OCI-M1 (cell line): ENCODE measurements at regions not wholly inside any gene's neighbourhood (a gene's known extent, or its start where the extent isn't known, plus 50 kb on each side); places are given as distances from the start of the nearest gene placed in this dataset.
A peak's percentile ranks its signal among the peaks of the same experiment; 100 is the strongest.

Source experiments
- DNase-seq: peaks from one replicate; lab custom pipeline; 2025; lab: John Stamatoyannopoulos, UW

DNA sequence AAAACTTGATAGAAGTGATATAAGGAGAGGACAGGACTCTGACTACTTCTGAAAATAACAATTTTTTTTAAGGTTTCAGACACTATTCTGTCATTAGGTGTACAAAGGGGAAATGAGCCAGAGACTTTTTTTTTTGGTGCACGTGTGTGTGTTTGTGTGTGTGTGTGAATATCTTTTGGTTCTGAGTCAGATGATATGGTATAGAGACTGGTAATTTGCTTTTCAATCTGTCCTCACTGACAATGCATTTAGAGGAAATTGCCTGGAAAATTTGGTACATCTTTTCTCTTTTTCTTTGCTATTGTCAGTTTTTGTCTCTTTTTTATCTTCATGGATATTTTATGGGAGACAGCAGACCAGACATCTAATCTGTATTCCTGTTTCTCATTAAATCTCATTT lies 59.3 kb downstream of the DDIT4L start:
- no peak for DNase-seq

DNA sequence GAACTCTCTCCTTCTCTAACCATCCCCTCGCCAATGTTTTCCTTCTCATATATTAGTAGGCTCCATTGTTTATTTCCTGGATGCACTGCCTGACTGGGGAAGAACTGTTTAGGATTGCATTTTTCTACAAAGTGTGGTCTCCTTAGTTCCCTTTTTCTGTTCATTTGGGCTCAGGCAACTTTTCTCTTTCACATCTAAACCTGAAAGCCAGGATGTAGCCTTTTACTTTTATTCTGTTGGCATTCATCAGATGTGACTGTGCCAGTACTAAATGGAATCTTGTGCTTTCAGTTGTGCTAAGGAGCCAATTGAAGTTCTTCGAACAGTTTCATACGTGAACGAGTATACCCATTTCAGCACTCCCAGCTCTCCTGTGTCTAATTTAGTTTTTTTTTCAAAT lies 59.8 kb downstream of the DDIT4L start:
- no peak for DNase-seq

DNA sequence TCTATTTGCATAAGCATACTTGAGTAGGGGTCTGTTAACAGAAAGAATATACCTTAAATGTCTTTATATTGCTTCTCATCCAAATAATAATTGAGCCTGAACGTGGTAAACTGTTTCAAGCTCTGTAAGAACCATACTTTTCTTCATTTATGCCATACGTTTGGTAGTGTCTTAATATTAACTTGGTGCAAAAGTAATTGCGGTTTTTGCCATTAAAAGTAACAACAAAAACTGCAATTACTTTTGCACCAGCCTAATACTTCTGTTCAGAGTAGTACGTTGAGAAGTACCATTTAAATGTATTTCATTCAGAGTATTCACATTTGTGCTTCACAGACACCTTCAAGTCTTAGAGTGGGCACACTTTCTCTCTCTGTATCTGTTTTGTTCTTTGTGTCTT lies 60.5 kb downstream of the DDIT4L start:
- no peak for DNase-seq

DNA sequence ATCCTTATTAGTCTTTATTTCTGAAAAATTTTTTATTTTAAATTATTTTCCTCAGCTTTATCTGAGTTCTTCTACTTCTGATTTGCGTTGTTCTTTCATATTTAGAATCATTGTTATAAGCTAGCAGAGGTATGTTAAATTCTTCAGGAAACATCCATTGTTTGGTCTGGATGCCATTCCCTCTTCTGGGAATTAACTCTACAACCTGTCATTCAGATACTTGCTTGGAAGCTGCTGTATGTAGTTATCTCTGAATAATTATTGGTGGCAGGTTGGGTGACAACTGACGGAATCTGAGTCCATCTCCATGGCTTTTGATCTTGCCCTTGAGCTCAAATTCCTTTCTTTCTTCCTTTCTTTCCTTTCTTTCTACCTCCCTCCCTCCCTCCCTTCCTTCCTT lies 61.9 kb downstream of the DDIT4L start:
- DNase-seq: no peak

DNA sequence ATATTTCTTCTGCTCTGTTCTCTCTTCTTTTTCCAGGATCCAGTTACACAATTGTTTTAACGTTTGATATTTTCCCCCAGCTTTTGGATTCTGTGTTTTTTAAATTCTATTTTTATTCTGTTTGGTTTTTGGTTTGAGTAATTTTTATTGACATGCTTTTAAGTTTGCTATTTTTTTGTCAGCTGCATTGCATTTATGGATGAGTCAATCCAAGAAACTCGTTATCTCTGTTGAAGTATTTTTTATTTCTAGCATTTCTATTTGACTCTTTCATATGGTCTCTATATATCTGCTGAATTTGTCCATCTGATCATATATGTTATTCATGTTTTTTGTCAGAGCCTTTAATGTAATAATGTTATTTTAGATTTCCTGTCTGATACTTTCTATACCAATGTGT lies 65.6 kb downstream of the DDIT4L start:
- DNase-seq: no peak

DNA sequence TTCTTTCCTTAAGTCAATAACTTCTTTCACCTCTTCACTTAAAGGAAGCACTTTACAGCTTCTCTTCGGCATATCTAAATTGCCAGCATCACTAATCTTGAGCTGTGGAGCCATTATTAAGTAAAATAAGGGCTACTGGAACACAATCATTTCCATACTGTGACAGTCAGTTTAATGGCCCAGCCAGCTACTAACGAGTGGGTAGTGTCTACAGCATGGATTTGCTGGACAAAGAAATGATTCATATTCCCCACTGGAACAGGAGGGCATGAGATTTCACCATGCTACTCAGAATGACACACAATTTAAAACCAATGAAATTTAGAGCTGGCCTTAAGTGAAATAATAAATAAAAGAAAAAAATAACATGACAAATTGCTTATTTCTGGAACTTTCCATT lies 72.1 kb downstream of the DDIT4L start:
- no peak for DNase-seq

DNA sequence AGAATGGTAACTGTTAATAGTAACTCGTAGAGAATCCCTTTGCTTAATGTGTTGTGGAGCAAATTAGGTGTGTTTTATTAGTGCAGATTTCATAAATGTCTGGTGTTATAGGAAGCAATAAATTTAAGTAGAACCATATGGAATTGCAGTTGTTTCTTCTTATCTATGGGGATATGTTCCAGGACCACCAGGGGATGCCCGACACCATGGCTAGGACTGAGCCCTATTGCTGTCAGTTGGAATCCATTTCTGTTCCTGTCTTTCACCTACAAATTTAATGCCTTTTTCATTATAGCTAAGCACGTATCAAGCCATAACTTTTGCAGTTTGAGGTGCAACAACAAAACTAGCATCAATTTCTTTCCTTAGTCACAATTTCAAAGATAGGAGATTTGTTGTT lies 72.5 kb downstream of the DDIT4L start:
- no peak for DNase-seq

DNA sequence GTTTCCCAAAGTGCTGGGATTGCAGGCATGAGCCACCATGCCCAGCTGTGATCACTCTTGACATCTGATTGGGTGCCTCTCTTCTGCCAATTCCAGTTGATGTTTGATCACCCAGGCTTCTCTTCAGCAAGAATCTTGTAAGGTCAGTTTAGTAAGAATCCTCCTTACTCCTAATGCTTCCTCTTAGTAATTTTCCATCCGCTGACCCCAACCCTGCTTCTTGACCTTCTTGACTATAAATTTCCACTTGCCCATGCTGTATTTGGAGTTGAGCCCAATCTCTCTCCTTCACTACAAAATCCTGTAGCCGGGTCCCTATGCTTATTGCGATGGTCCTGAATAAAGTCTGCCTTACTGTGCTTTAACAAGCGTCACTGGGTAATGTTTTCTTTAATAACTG lies 75.4 kb downstream of the DDIT4L start:
- DNase-seq: no peak

DNA sequence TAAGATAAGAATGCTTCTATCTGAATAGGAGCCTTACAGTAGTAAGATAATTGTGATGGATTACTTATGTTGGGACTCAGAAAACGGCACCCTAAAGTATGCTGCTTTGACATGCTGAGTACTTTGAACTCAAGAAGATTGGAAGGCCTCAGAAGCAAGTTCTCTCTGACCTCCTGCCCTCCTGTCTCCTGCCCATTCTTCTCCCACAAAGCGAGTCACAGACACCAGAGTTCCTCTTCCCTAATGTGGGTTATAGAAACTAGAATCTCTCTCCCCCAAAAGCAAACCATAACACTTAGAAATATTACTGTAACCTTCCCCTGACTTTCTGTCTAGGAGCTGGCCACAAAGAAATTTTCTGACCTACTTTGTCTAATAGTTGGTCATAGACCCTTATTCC lies 76.5 kb downstream of the DDIT4L start:
- no peak for DNase-seq

DNA sequence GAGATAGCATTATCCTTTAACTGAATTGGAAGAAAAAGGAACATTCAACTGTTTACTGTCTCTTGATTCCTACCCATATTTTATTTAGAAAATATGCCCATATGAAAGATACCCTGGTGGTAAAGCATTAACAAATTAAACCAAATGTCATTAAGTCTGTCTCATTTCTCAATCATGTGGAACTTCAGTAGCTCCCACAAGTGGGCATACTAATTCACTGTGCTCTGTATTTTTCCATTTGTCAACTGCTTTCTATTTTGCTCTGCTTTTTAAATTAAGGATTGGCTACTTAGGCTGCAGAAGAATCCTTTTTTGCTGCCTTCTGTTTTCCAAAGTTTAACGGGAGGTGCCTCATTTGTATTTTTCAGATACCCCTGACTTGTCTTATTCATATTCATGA lies 77.2 kb downstream of the DDIT4L start:
- DNase-seq: no peak

DNA sequence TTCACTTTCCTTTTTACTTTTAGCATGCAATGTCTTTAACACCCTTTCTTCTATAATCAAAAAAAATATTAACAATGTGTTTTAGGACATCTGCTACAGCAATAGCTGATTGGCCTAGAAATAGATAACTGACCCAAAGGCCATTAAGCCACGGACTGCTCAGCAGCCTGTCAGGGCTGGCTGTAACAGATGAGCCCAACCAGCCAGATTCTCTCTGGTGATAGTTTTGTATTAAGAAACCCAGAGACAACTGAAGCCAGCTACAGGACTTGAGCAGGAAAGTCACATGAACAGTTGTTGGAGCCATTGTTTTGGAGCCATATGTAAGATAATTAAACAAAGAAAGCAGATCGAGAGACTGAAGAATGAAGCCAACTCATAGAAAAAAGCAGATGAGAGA lies 80.3 kb downstream of the DDIT4L start:
- DNase-seq: peak; percentile 39

DNA sequence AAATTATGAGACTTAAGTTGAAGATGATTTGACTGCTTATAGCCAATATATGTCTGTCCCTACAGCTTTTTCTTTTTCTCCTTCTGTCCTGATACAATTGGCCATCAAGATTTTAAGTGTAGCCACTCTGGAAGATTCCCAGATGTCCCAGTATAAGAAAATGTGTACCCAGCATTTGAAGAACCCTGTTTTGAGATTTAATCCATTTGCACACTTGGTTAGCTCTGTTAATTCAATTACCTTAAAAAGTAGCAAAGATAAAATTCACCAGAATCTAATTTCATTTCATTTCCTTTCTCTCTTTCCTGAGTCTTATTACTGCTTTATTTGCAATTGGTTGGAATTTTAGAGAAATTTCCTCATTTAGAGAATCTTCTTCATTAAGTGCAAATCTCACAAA lies 81.4 kb downstream of the DDIT4L start:
- DNase-seq: no peak

DNA sequence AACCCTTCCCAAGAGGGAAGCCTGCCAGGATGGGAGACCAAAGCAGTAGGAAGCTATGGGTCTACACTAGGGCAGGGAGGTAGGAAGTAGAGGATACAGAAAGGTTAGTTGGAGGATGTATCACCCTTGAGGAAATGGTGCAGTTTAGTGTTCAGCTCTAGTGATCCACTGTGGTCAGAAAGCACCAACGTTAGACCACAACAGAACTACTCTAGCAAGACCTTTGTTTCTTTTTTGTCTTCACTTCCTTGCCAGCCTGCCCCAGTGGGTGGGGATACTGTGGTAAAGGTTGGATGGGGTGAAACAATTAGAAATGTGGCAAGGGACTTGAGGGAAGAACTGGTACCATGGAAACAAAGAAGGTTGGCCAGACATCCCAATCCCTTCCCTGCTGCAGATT lies 83.3 kb downstream of the DDIT4L start:
- no peak for DNase-seq

DNA sequence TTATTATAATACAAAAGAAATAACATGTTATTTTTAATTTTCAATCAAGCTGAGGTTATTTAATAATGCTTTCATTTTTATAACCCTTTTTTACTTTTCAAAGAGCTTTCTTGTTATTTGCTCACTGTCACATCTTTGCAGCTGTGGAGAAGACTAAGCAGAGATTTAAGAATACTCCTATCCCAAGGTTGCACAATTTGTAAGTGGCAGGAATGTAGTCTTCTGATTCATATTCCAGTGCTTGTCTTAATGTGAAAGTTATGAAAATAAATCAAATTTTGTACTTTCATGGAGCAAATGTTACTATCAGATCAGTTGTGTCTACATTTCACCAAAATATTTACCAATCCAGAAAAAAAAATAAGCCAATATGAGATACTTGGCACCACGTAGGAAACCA lies 86.6 kb downstream of the DDIT4L start:
- no peak for DNase-seq

DNA sequence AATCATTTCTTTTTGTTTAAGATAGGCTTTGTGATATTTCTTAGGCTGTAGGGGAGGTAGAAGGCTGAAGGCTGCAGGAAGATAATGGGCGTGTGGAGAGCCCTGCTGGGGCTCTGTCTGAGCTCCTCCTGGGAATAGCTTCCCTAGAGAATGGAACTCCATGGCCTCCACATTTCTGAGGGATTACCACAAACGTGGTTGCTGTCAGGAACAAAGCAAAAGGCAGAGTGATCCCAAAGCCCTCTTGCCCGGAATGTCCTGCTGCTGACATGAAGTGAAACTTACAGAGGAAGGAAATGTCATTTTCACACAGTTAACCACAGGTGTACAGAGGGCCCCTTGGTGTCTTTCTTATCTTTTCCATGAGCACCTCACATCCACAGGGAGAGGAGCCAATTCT lies 89.3 kb downstream of the DDIT4L start:
- DNase-seq: no peak

DNA sequence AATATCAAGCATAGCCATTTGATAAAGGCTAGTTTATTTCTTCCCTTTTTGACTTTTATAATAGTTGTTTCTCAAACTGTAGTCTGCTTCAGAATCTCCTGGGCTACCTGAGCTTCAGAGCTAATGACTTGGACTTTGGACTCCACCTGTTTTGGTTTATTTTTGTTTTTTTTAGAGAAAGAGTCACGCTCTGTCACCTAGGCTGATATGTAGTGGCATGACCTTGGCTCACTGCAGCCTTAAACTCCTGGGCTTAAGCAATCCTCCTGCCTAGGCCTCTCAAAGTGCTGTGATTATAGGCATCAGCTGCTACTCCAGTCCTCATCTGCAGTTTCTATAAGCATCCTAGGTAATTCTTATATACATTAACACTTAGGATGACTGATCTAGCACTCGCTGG lies 90.5 kb downstream of the DDIT4L start:
- DNase-seq: no peak

DNA sequence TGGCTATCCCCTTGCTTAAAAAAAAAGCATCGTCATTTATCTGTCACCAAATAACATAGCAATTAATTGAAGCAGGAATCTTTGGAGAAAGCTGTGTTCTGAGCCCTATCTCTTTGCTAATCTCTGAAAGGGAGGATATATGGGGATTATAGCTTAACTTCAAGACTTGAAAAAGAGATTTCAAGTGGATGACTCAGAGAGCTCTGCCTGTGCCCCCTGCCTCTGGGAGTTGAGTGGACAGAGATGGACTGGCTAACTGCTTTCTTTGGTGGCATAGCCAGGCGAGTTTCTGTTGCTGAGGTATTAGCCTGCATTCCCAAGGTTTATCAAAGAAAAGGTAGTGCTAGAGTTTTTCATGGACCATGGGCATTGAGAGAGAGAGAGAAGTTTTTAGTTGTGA lies 91.6 kb downstream of the DDIT4L start:
- no peak for DNase-seq

DNA sequence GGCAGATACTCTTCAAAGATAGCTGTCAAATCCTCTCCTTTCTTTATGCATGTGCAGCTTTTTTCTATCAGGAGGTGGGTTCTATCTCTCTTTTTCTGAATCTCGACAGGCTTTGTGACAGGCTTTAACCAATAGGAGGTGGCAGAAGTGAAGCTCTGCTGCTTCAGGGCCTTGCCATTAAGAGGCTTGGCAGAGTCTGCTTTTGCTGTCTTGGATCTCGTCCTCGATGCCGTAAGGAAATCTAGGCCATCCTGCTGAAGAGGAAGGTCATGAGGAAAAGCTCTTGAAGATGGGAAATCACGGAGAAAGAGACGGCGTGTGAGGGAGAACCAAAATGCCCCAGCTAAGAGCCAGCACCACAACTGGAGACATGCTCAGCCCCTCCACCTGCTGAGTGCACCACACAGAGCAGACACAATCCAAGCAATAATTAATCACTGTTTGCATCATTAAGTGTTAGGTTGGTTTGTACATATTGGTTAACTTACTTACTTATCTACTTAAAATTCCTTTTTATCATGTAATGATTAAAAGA lies 92.2 kb downstream of the DDIT4L start:
- no peak for DNase-seq

DNA sequence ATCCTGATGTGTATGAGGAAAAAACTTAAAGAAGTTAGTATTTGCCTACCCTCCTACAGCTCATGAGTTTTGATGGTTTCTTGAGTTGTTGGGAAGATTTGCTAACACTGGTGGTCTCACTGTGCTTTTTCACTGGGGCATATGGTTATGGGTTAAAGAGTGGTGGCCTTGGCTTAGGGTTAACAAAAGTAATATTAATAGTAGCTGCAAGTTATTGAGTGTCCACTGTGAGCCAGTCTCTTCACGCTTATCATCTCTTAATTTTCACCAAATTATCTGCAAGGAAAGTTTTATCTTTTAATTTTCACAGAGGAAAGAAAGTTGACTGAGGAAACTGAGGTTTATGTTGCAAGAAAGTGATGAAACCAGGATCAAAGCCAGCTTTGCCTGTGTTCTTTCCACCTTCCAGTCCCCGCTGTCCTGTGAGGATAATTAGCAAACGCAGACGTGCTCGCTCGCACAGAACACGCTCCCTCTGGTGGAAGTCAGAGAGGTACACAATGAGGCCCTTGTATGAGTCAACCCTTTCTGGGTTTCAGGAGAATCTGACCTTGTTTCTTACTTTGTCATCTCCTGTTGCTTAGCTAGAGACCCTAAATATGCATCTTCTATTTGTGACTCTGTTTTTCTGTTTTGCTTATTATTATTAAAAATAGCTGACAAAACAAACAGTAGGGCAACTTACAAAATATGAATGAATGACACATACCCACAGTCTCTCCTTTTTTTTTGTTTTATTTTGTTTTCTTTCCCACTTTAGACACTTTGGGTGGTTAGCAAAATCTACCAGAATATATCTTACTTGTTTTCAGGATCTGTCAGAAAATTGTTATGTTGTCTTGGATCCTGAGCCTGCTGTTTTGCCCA lies 94.3 kb downstream of the DDIT4L start:
- DNase-seq: peak; percentile 60

DNA sequence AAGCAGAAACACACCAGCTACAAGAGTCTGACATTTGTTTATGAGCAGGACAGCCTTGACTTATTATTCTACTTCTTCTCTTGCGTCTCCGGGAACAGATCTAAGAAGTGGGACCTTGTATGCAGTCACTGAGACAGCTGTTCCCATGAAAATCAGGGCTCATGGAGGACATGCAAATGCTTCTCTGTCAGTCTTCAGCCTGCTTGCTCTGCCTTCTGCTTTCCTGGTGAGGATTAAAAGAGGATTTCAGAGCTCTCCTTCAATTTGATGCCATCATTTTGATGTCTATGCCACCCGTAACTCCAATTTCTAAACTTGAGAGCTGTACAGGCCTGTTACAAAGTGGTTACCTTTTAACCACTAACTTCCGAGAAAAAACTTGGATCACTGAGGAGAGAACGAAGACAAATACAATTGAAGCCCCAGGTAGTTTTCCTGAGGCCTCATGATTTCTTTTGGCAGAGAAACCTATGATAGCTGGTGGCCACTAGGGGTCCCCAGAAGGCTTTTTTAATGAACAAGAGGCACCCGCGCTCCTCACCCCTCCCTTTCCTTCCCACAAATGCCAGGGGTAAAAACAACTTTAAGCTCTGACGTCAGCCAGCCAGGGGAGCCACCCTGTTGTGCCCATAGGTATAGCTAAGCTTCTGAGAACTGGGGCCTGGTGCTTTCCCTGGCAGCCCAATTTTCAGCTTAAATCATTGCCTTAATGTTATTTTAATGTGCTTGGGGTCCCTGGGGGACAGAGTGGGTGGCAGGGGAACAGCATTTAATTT lies 97.0 kb downstream of the DDIT4L start:
- peak; percentile 84 for DNase-seq

DNA sequence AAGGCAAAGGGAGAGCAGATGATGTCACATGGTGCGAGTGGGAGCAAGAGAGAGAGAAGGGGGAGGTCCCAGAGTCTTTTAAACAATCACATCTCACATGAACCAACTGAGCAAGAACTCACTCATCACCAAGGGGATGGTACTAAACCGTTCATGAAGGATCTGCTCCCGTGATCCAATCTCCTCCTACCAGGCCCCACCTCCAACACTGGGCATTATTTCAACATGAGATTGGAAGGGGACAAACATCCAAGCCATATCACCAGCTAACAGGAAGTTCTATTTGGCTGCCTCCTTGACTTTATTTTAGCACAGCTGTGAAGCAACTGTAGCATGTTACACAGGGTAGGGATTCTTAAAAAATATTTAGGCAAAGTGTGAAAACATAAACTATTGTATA lies 102.5 kb downstream of the DDIT4L start:
- no peak for DNase-seq

DNA sequence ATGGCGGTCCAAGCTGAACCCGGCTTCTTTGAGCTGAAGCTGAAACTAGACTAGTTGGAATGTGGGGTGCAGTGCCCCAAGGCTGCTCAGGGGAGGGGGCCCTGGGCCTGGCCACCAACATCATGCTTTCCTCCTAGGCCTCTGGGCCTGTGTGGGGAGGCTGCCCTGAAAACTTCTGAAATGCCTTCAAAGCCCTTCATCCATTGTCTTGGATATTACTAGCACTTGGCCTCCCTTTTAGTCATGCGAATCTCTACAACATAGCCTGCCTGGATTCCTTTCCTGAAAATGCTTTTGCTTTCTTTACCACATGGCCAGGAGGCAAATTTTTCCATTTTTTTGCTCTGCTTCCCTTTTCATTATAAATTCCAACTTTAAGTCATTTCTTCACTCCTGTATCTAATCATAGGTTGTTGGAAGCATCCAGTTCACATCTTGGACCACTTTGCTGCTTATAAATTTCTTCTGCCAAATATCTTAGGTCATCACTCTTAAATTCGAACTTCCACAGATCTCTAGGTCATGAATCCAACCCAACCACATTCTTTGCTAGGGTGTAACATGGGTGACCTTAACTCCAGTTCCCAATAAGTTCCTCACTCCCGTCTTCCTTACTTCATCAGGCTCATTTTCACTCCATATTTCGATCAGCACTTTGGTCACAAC lies 103.4 kb downstream of the DDIT4L start:
- no peak for DNase-seq

DNA sequence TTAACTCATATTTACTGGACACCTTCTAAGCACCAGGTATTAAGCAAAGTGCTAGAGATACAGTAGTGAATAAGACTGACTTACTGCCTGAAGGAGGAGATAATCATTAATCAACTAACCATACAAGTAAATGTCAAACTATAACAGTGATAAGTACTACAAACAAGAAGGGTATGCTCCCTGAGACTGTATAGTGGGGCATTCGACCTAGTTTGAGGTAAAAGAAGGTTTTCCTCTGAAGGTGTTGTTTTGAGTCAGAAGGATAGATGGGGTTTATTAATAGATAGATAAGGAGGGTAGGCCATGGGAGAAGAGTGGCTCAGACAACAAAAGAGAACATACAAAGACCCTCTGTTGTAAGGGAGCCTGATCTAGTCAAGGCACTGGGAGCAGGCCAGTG lies 105.4 kb downstream of the DDIT4L start:
- DNase-seq: no peak
